NT2/D1 (cell line): ENCODE measurements at regions not wholly inside any gene's neighbourhood (a gene's known extent, or its start where the extent isn't known, plus 50 kb on each side); places are given as distances from the start of the nearest gene placed in this dataset.

ENCODE experiments used
- YY1 ChIP-seq: IDR thresholded peaks from 2 replicates; pipeline ENCODE4 v1.6.1; 2011; ENCODE audit not compliant: insufficient read length, insufficient read depth
- ZNF274 ChIP-seq: IDR thresholded peaks from 2 replicates; pipeline ENCODE4 v1.6.1; 2011; ENCODE audit warnings: mild to moderate bottlenecking, low read depth, low read length

DNA sequence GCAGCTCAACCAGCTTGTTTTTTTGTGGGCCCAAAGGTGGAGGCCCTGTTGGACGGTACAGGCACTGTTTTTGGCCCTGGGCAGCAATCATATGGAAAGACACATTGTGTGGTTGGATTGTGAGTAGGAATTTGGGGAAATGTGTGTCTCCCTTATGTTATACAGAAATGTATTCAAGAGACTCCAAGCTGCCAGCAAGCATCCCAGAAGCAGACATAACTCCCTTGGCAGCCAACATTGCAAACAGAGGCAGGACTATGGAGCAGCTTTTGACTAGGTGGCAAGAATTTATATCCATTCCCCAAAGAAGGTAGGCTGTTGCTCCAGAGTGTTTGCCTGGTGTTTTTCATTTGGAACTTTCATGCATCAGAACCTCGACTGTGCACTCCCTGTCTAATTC, 104.9 kb downstream of the BUB3 start:
- TF ChIP-seq YY1 (no peak), ZNF274 (no peak)
